SK-N-SH (cell line): ENCODE measurements at regions not wholly inside any gene's neighbourhood (a gene's known extent, or its start where the extent isn't known, plus 50 kb on each side); places are given as distances from the start of the nearest gene placed in this dataset.

Source experiments
- CHD2 ChIP-seq: fragments of 150-350 bp; IDR thresholded peaks from 2 replicates; pipeline ENCODE4 v1.6.1; 2018; ENCODE audit warnings: low read length; ENCODE audit not compliant: partially characterized antibody
- CTCF ChIP-seq: fragments of 200-600 bp; sonication (generic); IDR thresholded peaks from 2 replicates; pipeline ENCODE4 v1.6.1; 2017; ENCODE audit warnings: antibody characterized with exemption, mild to moderate bottlenecking, moderate library complexity
- EZH2phosphoT487 ChIP-seq: fragments of 200-600 bp; sonication (generic); IDR thresholded peaks from 2 replicates; pipeline ENCODE4 v1.6.1; 2017; ENCODE audit warnings: low read depth, mixed run types, mild to moderate bottlenecking, antibody characterized with exemption, moderate library complexity, borderline replicate concordance
- FOXJ3 ChIP-seq: sonication (generic); formaldehyde crosslinking; IDR thresholded peaks from 2 replicates; pipeline ENCODE4 v1.5.1; 2020; ENCODE audit warnings: mild to moderate bottlenecking, missing genetic modification reagents
- FOXM1 ChIP-seq: IDR thresholded peaks from 2 replicates; pipeline ENCODE4 v1.4.0; 2012; ENCODE audit warnings: low read depth, mild to moderate bottlenecking
- MEF2A ChIP-seq: IDR thresholded peaks from 2 replicates; pipeline ENCODE4 v1.4.0; 2012; ENCODE audit warnings: low read depth, borderline replicate concordance
- MXI1 ChIP-seq: IDR thresholded peaks from 2 replicates; pipeline ENCODE4 v1.6.1; 2012; ENCODE audit warnings: mild to moderate bottlenecking, low read depth, low read length, improper control_type of control experiment
- POLR2AphosphoS5 ChIP-seq: IDR thresholded peaks from 2 replicates; pipeline ENCODE4 v1.6.1; 2012; ENCODE audit warnings: low read depth, low read length
- REST ChIP-seq: IDR thresholded peaks from 2 replicates; pipeline ENCODE4 v1.6.1; 2012; ENCODE audit warnings: mild to moderate bottlenecking, low read depth, low read length, moderate library complexity
- TEAD4 ChIP-seq: IDR thresholded peaks from 2 replicates; pipeline ENCODE4 v1.4.0; 2012; ENCODE audit warnings: mild to moderate bottlenecking, borderline replicate concordance; ENCODE audit not compliant: insufficient read depth
- YY1 ChIP-seq: IDR thresholded peaks from 2 replicates; pipeline ENCODE4 v1.4.0; 2012; ENCODE audit warnings: low read depth, mild to moderate bottlenecking
- ZBTB33 ChIP-seq: IDR thresholded peaks from 2 replicates; pipeline ENCODE4 v1.4.0; 2012; ENCODE audit warnings: low read depth, borderline replicate concordance

- no peak for TF ChIP-seq CTCF
- TF ChIP-seq POLR2AphosphoS5: no peak
- no peak for TF ChIP-seq TEAD4
- TF ChIP-seq FOXM1: no peak
- no peak for TF ChIP-seq REST
- TF ChIP-seq EZH2phosphoT487: no peak
- no peak for TF ChIP-seq ZBTB33
- no peak for TF ChIP-seq YY1
- no peak for TF ChIP-seq MXI1
- TF ChIP-seq MEF2A: no peak
- no peak for TF ChIP-seq FOXJ3
- TF ChIP-seq CHD2: no peak
Measured at GRCh38 chrX:148146121-148146520, 165.0 kb downstream of the FMR1NB start.
